Tibial nerve (tissue), 4 donors: ENCODE measurements at regions not wholly inside any gene's neighbourhood (a gene's known extent, or its start where the extent isn't known, plus 50 kb on each side); places are given as distances from the start of the nearest gene placed in this dataset.

Experiments
- CTCF ChIP-seq, 5 experiments: fragments of 200-600 bp in 3 of 5; fragments of 450-650 bp in 2 of 5; sonication (generic) in 3 of 5; IDR thresholded peaks; one replicate each; pipeline ENCODE4 v1.5.1; 2016 to 2019; ENCODE audit warnings: antibody characterized with exemption in 5 of 5, mild to moderate bottlenecking in 3 of 5, moderate library complexity in 2 of 5
- EP300 ChIP-seq, 2 donors: sonication (generic); formaldehyde crosslinking; IDR thresholded peaks; one replicate each; pipeline ENCODE4 v1.6.1; 2017; ENCODE audit warnings: antibody characterized with exemption in 2 of 2, mild to moderate bottlenecking in 1 of 2
- POLR2A ChIP-seq, 2 donors: fragments of 450-650 bp; IDR thresholded peaks; one replicate each; pipeline ENCODE4 v1.6.1; 2017; ENCODE audit warnings: antibody characterized with exemption in 2 of 2, mild to moderate bottlenecking in 2 of 2, moderate library complexity in 2 of 2

DNA sequence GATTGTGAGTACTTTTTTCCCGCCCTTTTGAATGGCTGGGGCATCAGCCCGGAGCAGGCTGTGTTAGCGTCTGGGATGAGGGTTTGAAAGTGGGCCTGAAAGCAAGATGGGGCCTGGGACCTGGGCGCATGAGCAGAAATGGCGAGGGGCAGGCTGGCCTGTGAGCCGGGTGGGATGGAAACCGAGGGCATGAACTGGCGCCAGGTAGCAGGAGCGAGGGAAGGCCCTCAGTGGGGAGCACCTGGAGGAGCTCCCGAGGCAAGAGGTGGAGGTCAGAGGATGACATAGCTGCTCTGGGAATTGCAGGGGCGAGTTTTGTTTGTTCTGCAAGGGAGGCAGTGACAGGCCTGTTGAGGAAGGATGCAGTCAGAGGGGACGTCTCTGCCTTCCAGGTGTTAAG, 68.6 kb downstream of the RGS12 start:
- TF ChIP-seq EP300 (IDR thresholded peaks at IDR 0.05) (no peak), POLR2A (IDR thresholded peaks at IDR 0.05) (no peak), CTCF (IDR thresholded peaks at IDR 0.05) (no peak)
